ENCODE measurements at regions not wholly inside any gene's neighbourhood (a gene's known extent, or its start where the extent isn't known, plus 50 kb on each side); places are given as distances from the start of the nearest gene placed in this dataset.
"Not testable (repeated sequence)": the region's sequence is repeated elsewhere in the genome, so short reads cannot be mapped to it uniquely, and the experiment has no call there.

DNA sequence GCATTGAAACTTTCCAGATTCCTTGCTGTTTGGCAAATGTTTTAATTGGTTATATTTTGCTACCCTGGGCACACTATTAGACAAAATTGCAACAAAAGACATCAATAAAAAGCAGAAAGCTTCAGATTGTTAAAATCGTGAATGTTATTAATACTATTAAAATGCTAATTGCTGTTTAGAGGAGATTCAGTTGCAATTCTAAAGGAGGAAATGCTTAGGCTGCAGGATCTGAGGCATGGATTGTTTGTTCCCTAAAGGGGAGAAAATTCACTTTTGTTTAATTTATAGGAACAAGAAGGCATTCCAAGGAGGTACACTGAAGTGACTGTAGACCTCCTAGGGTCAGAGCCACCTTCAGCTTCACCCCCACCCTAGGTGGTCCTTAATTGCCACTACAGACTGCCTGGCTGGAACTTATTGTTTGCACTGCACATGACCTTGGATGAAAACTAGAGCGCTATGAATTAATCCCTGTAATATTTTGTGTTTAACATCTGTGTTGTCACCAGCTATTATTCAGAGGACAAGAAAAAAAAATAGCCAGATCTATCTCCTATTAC, 1266.9 kb upstream of the ADGRL2 start:
- no peak for DNase-seq
- Histone ChIP-seq H3K79me2 (ENCODE audit: insufficient read depth) (no peaks in the 10 kb centered on the region), H4K20me1 (ENCODE audit: insufficient read depth) (no peaks in the 10 kb centered on the region), H3K9me2 (ENCODE audit: insufficient read depth) (no peaks in the 10 kb centered on the region), H3K4me3 (no peak overlapping the region), H3K4me1 (ENCODE audit: insufficient read depth) (no peaks in the 10 kb centered on the region), H3K36me3 (ENCODE audit: low read depth) (no peaks in the 10 kb centered on the region), H3F3A (ENCODE audit: insufficient read depth) (no peaks in the 10 kb centered on the region), H2AFZ (no peak overlapping the region), H3K9ac (no peak overlapping the region), H3K9me3 (ENCODE audit: low read depth) (no peaks in the 10 kb centered on the region), H3K27ac (no peak overlapping the region), H3K27me3 (replicated peaks; ENCODE audit: insufficient read depth) (no peaks in the 10 kb centered on the region), H3K4me2 (ENCODE audit: unreplicated experiment) (no peak overlapping the region)
- in situ Hi-C loops (cut with MboI), result no loop called here
- no peak for TF ChIP-seq EZH2phosphoT487 (IDR thresholded peaks at IDR 0.05; ENCODE audit: insufficient read depth, low read depth)
- no peak for TF ChIP-seq EZH2 (IDR thresholded peaks at IDR 0.05; ENCODE audit: insufficient read depth, poor library complexity, severe bottlenecking)
- 7 to 10% methylated on average over 2 of the region's 2 CpGs for WGBS, 2 experiments (ENCODE audit: low coverage in 1 of 2, low lambda C conversion rate in 2 of 2, missing lambda C conversion rate in 2 of 2)

GRCh38 chr1:80533093-80533492, 1267.6 kb upstream of the ADGRL2 start:
- Histone ChIP-seq H3K9me2 (ENCODE audit: insufficient read depth) (no peaks in the 10 kb centered on the region), H3K27me3 (replicated peaks; ENCODE audit: insufficient read depth) (no peaks in the 10 kb centered on the region), H3K79me2 (ENCODE audit: insufficient read depth) (no peaks in the 10 kb centered on the region), H3F3A (ENCODE audit: insufficient read depth) (no peaks in the 10 kb centered on the region), H3K4me1 (ENCODE audit: insufficient read depth) (no peaks in the 10 kb centered on the region), H2AFZ (no peak overlapping the region), H3K4me3 (no peak overlapping the region), H4K20me1 (ENCODE audit: insufficient read depth) (no peaks in the 10 kb centered on the region), H3K36me3 (ENCODE audit: low read depth) (no peaks in the 10 kb centered on the region), H3K9ac (no peak overlapping the region), H3K9me3 (ENCODE audit: low read depth) (no peaks in the 10 kb centered on the region), H3K4me2 (ENCODE audit: unreplicated experiment) (no peak overlapping the region), H3K27ac (no peak overlapping the region)
- WGBS, 2 experiments (ENCODE audit: low coverage in 1 of 2, low lambda C conversion rate in 2 of 2, missing lambda C conversion rate in 2 of 2), result 9 to 15% methylated on average over 2 of the region's 2 CpGs
- no peak for DNase-seq
- TF ChIP-seq EZH2 (IDR thresholded peaks at IDR 0.05; ENCODE audit: insufficient read depth, poor library complexity, severe bottlenecking) (no peak), EZH2phosphoT487 (IDR thresholded peaks at IDR 0.05; ENCODE audit: insufficient read depth, low read depth) (no peak)
- in situ Hi-C loops (cut with MboI), result no loop called here

GRCh38 chr1:80531182-80531581, 1269.6 kb upstream of the ADGRL2 start:
- Histone ChIP-seq H3K79me2 (ENCODE audit: insufficient read depth) (no peaks in the 10 kb centered on the region), H2AFZ (no peak overlapping the region)
- in situ Hi-C loops (cut with MboI), result no loop called here

DNA sequence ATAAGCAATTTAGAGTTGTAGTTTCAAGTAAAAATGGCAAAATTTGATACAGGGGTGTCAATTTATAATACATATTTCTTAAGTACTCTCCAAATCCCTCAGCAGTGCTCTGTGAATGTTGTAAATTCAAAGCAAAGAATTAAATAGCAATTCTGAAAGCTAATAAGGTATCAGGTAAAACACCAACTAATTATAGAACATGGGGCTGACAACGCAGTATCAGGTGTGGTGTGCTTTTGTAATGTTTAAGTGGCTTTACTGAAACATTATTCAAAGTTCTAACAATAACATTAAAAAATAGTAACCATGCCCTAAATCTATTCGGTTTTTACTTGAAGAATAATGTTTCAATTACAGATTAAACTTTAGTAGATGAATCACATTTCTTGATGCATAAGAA, 1271.2 kb upstream of the ADGRL2 start:
- TF ChIP-seq EZH2 (IDR thresholded peaks at IDR 0.05; ENCODE audit: insufficient read depth, poor library complexity, severe bottlenecking) (no peak), EZH2phosphoT487 (IDR thresholded peaks at IDR 0.05; ENCODE audit: insufficient read depth, low read depth) (no peak)
- no peak overlapping the region for H3K4me3 ChIP-seq
- H3K27me3 ChIP-seq (replicated peaks; ENCODE audit: insufficient read depth), result no peaks in the 10 kb centered on the region
- no peaks in the 10 kb centered on the region for H3K36me3 ChIP-seq (ENCODE audit: low read depth)
- no peak overlapping the region for H3K27ac ChIP-seq
- H3K4me2 ChIP-seq (ENCODE audit: unreplicated experiment), result no peak overlapping the region
- 13 to 15% methylated on average over 2 of the region's 2 CpGs for WGBS, 2 experiments (ENCODE audit: low coverage in 1 of 2, low lambda C conversion rate in 2 of 2, missing lambda C conversion rate in 2 of 2)
- no peaks in the 10 kb centered on the region for H3K79me2 ChIP-seq (ENCODE audit: insufficient read depth)
- no peaks in the 10 kb centered on the region for H3K9me2 ChIP-seq (ENCODE audit: insufficient read depth)
- in situ Hi-C loops (cut with MboI), result no loop called here
- H3K9me3 ChIP-seq (ENCODE audit: low read depth), result no peaks in the 10 kb centered on the region
- no peaks in the 10 kb centered on the region for H3F3A ChIP-seq (ENCODE audit: insufficient read depth)
- H2AFZ ChIP-seq, result no peak overlapping the region
- no peak overlapping the region for H3K9ac ChIP-seq
- no peak for DNase-seq
- H4K20me1 ChIP-seq (ENCODE audit: insufficient read depth), result no peaks in the 10 kb centered on the region
- H3K4me1 ChIP-seq (ENCODE audit: insufficient read depth), result no peaks in the 10 kb centered on the region

More at GRCh38 chr1:80531182-80531581, 1269.6 kb upstream of the ADGRL2 start:
- Histone ChIP-seq H3K9me3 (ENCODE audit: low read depth) (no peaks in the 10 kb centered on the region), H3K4me3 (no peak overlapping the region), H3K36me3 (ENCODE audit: low read depth) (no peaks in the 10 kb centered on the region), H3K9me2 (ENCODE audit: insufficient read depth) (no peaks in the 10 kb centered on the region), H3K4me2 (ENCODE audit: unreplicated experiment) (no peak overlapping the region), H3K27me3 (replicated peaks; ENCODE audit: insufficient read depth) (no peaks in the 10 kb centered on the region), H3F3A (ENCODE audit: insufficient read depth) (no peaks in the 10 kb centered on the region), H3K4me1 (ENCODE audit: insufficient read depth) (no peaks in the 10 kb centered on the region), H3K27ac (no peak overlapping the region), H3K9ac (no peak overlapping the region), H4K20me1 (ENCODE audit: insufficient read depth) (no peaks in the 10 kb centered on the region)
- 10% methylated on average over 2 of the region's 2 CpGs for WGBS, 2 experiments (ENCODE audit: low coverage in 1 of 2, low lambda C conversion rate in 2 of 2, missing lambda C conversion rate in 2 of 2)
- DNase-seq, result no peak
- TF ChIP-seq EZH2 (IDR thresholded peaks at IDR 0.05; ENCODE audit: insufficient read depth, poor library complexity, severe bottlenecking) (no peak), EZH2phosphoT487 (IDR thresholded peaks at IDR 0.05; ENCODE audit: insufficient read depth, low read depth) (no peak)

DNA sequence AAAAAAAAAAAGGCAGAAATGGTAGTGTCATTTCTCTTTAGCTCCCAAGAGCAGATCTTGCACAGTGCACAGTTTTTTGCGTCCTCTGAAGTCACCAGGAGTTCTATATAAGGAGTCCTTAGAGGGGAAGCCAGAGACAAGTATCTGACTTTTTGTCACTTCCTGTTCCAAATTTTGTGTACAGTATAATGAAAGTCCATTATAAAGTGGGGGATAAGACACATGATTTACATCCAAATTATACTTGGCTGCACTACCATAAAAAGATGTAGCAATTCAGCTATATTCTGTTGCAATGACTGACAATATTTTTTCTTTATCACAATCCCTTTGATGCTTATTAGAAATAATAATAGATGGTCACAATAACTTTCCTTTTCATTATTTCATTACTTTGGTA, 1276.9 kb upstream of the ADGRL2 start:
- Histone ChIP-seq H4K20me1 (ENCODE audit: insufficient read depth) (no peaks in the 10 kb centered on the region), H3K4me3 (no peak overlapping the region), H3K79me2 (ENCODE audit: insufficient read depth) (no peaks in the 10 kb centered on the region), H3K4me2 (ENCODE audit: unreplicated experiment) (no peak overlapping the region), H3F3A (ENCODE audit: insufficient read depth) (no peaks in the 10 kb centered on the region), H3K4me1 (ENCODE audit: insufficient read depth) (no peaks in the 10 kb centered on the region), H3K9me3 (ENCODE audit: low read depth) (no peaks in the 10 kb centered on the region), H3K27me3 (replicated peaks; ENCODE audit: insufficient read depth) (no peaks in the 10 kb centered on the region), H3K27ac (no peak overlapping the region), H3K36me3 (ENCODE audit: low read depth) (no peaks in the 10 kb centered on the region), H3K9ac (no peak overlapping the region), H2AFZ (no peak overlapping the region), H3K9me2 (ENCODE audit: insufficient read depth) (no peaks in the 10 kb centered on the region)
- DNase-seq, result no peak
- in situ Hi-C loops (cut with MboI), result no loop called here
- TF ChIP-seq EZH2phosphoT487 (IDR thresholded peaks at IDR 0.05; ENCODE audit: insufficient read depth, low read depth), result no peak
- TF ChIP-seq EZH2 (IDR thresholded peaks at IDR 0.05; ENCODE audit: insufficient read depth, poor library complexity, severe bottlenecking), result no peak
- 46 to 47% methylated on average over 1 of the region's 1 CpG for WGBS, 2 experiments (ENCODE audit: low coverage in 1 of 2, low lambda C conversion rate in 2 of 2, missing lambda C conversion rate in 2 of 2)

- H3K9me2 ChIP-seq (ENCODE audit: insufficient read depth); in situ Hi-C loops (cut with MboI); H3K4me2 ChIP-seq (ENCODE audit: unreplicated experiment); H3K36me3 ChIP-seq (ENCODE audit: low read depth); H2AFZ ChIP-seq; H3K9me3 ChIP-seq (ENCODE audit: low read depth); H3K4me3 ChIP-seq; H3K27me3 ChIP-seq (replicated peaks; ENCODE audit: insufficient read depth); H3K27ac ChIP-seq; DNase-seq; H3F3A ChIP-seq (ENCODE audit: insufficient read depth); H4K20me1 ChIP-seq (ENCODE audit: insufficient read depth); H3K79me2 ChIP-seq (ENCODE audit: insufficient read depth); H3K9ac ChIP-seq; H3K4me1 ChIP-seq (ENCODE audit: insufficient read depth): not testable (repeated sequence)
Measured at GRCh38 chr1:80523071-80523470, 1277.7 kb upstream of the ADGRL2 start.

All from GM23248 (cell line).